ENCODE measurements at regions not wholly inside any gene's neighbourhood (a gene's known extent, or its start where the extent isn't known, plus 50 kb on each side); places are given as distances from the start of the nearest gene placed in this dataset.

DNA sequence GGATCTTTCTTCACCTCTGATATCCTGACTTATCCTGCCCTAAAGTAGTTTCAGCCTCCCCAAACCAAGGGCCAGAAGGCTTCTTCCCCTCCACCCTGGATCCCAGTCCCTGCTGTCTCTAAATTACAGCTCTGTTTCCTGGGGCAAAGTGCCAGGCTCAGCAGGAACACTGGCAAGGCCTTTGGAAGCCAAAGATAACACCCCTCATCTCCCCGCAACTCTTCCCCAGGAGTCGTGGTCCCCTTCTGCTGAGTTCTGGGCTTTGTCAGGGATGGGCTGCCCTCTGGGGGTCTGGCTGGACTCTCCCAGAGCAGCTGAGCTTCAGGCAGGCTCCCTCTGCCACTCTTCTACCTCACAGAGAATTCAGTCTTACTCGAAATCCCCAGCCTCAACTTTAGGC, 53.8 kb upstream of the AMPD3 start:
- TF ChIP-seq POLR2A (IDR thresholded peaks at IDR 0.05): no peak
- no peak for TF ChIP-seq EP300 (IDR thresholded peaks at IDR 0.05)

Data from tibial nerve (tissue), 3 donors.